Calu3 (cell line): ENCODE measurements at regions not wholly inside any gene's neighbourhood (a gene's known extent, or its start where the extent isn't known, plus 50 kb on each side); places are given as distances from the start of the nearest gene placed in this dataset.

Experiments
- BruUV-seq: library from RNA; stranded (reverse); fragments of 400-500 nt; replicated peaks from 2 replicates; lab custom pipeline; 2021; lab: Mats Ljungman, UMichigan
- CTCF ChIA-PET: fragments of 300-600 bp; sonication (Branson Sonifier 250); formaldehyde crosslinking; loops from one replicate; lab custom pipeline; 2022; ENCODE audit warnings: antibody characterized with exemption; lab: Charles Lee
- DNase-seq: peaks from one replicate; pipeline ENCODE4 v3.0.0; 2022
- H3K27ac Mint-ChIP-seq: one replicate; pipeline ENCODE4 v1.8.0; 2022; ENCODE audit warnings: mixed read lengths; ENCODE audit not compliant: unreplicated experiment
- H3K27me3 Mint-ChIP-seq: one replicate; pipeline ENCODE4 v1.8.0; 2022; ENCODE audit warnings: mixed read lengths; ENCODE audit not compliant: unreplicated experiment
- H3K36me3 Mint-ChIP-seq: one replicate; pipeline ENCODE4 v1.8.0; 2022; ENCODE audit warnings: mild to moderate bottlenecking, moderate library complexity, mixed read lengths; ENCODE audit not compliant: insufficient read depth, unreplicated experiment
- H3K4me1 Mint-ChIP-seq: one replicate; pipeline ENCODE4 v1.8.0; 2022; ENCODE audit warnings: mild to moderate bottlenecking, low read depth, mixed read lengths; ENCODE audit not compliant: unreplicated experiment
- H3K4me3 Mint-ChIP-seq: one replicate; pipeline ENCODE4 v1.8.0; 2022; ENCODE audit warnings: mild to moderate bottlenecking, low read depth, moderate library complexity, mixed read lengths; ENCODE audit not compliant: unreplicated experiment
- H3K9me3 Mint-ChIP-seq: one replicate; pipeline ENCODE4 v1.8.0; 2022; ENCODE audit warnings: low read depth, mixed read lengths; ENCODE audit not compliant: unreplicated experiment
- CTCF ChIP-seq: fragments of 200-600 bp; IDR thresholded peaks from one replicate; pipeline ENCODE4 v1.8.0; 2022; ENCODE audit warnings: antibody characterized with exemption; ENCODE audit not compliant: unreplicated experiment
- intact Hi-C: fragments of 100-400 bp; cut with micrococcal nuclease; formaldehyde crosslinking; loops from one replicate; pipeline ENCODE4 v1.10.0; 2022; ENCODE audit not compliant: unreplicated experiment

- intact Hi-C loops: no loop called here
- Mint-ChIP-seq H3K36me3 (no peaks in the 10 kb centered on the region), H3K9me3 (peaks cover 6% of the 10 kb centered on the region), H3K27me3 (peaks cover 27% of the 10 kb centered on the region), H3K4me1 (peaks cover 9% of the 10 kb centered on the region), H3K27ac (no peak overlapping the region), H3K4me3 (no peak overlapping the region)
- no peak for TF ChIP-seq CTCF
- peak; percentile 34 for DNase-seq
- no TSS peak for BruUV-seq
- CTCF ChIA-PET: no interaction called here
These were observed 76.8 kb upstream of the DUSP22 start for GRCh38 chr6:215335-216034.

- peak; percentile 38 for TF ChIP-seq CTCF
- H3K27ac Mint-ChIP-seq: no peak overlapping the region
- H3K36me3 Mint-ChIP-seq: no peaks in the 10 kb centered on the region
- BruUV-seq: no TSS peak
- intact Hi-C loops: no loop called here
- CTCF ChIA-PET: no interaction called here
- no peak overlapping the region for H3K4me3 Mint-ChIP-seq
- DNase-seq: peak; percentile 13
- peaks cover 6% of the 10 kb centered on the region for H3K9me3 Mint-ChIP-seq
- peaks cover 19% of the 10 kb centered on the region for H3K27me3 Mint-ChIP-seq
- H3K4me1 Mint-ChIP-seq: peaks cover 9% of the 10 kb centered on the region
These were observed 75.1 kb upstream of the DUSP22 start for GRCh38 chr6:217048-217659.

- CTCF ChIA-PET: no interaction called here
- H3K27ac Mint-ChIP-seq: no peak overlapping the region
- H3K36me3 Mint-ChIP-seq: no peaks in the 10 kb centered on the region
- no peak for TF ChIP-seq CTCF
- no peak for DNase-seq
- H3K9me3 Mint-ChIP-seq: peaks cover 6% of the 10 kb centered on the region
- H3K27me3 Mint-ChIP-seq: peaks cover 19% of the 10 kb centered on the region
- no peak overlapping the region for H3K4me3 Mint-ChIP-seq
- H3K4me1 Mint-ChIP-seq: peaks cover 9% of the 10 kb centered on the region
- BruUV-seq: no TSS peak
- intact Hi-C loops: loop anchor here (1.0 kb wide), 1 partner anchor 27 kb away; no protein-coding TSS in a partner anchor
These were observed 73.9 kb upstream of the DUSP22 start for GRCh38 chr6:218153-219018.

- Mint-ChIP-seq H3K27me3 (peaks cover 26% of the 10 kb centered on the region), H3K4me1 (peaks cover 9% of the 10 kb centered on the region), H3K27ac (no peak overlapping the region), H3K36me3 (no peaks in the 10 kb centered on the region), H3K4me3 (no peak overlapping the region), H3K9me3 (peaks cover 3% of the 10 kb centered on the region)
- CTCF ChIA-PET: no interaction called here
- intact Hi-C loops: loop anchor here (1.0 kb wide), 1 partner anchor 28 kb away; no protein-coding TSS in a partner anchor
- BruUV-seq: no TSS peak
- no peak for DNase-seq
- no peak for TF ChIP-seq CTCF
These were observed 73.2 kb upstream of the DUSP22 start for GRCh38 chr6:219019-219570.
